HG03095 (cell line): ENCODE measurements at regions not wholly inside any gene's neighbourhood (a gene's known extent, or its start where the extent isn't known, plus 50 kb on each side); places are given as distances from the start of the nearest gene placed in this dataset.
A peak's percentile ranks its signal among the peaks of the same experiment; 100 is the strongest.

Experiments used
- ATAC-seq: cut with Tn5 transposase; IDR thresholded peaks from one replicate; pipeline ENCODE4 v1.9.1; 2021; ENCODE audit warnings: moderate library complexity; ENCODE audit not compliant: unreplicated experiment

GRCh38 chr14:54339771-54340170, 57.0 kb upstream of the CDKN3 start:
- no peak for ATAC-seq

GRCh38 chr14:54342806-54343205, 54.0 kb upstream of the CDKN3 start:
- no peak for ATAC-seq

- ATAC-seq, result no peak
These were observed 53.3 kb upstream of the CDKN3 start for GRCh38 chr14:54343272-54344121.

- peak; percentile 77 for ATAC-seq
These were observed 52.4 kb upstream of the CDKN3 start for GRCh38 chr14:54344445-54344844.

GRCh38 chr14:54346257-54346656, 50.5 kb upstream of the CDKN3 start:
- no peak for ATAC-seq
